ENCODE measurements at regions not wholly inside any gene's neighbourhood (a gene's known extent, or its start where the extent isn't known, plus 50 kb on each side); places are given as distances from the start of the nearest gene placed in this dataset.
"Not testable (repeated sequence)": the region's sequence is repeated elsewhere in the genome, so short reads cannot be mapped to it uniquely, and the experiment has no call there.

DNA sequence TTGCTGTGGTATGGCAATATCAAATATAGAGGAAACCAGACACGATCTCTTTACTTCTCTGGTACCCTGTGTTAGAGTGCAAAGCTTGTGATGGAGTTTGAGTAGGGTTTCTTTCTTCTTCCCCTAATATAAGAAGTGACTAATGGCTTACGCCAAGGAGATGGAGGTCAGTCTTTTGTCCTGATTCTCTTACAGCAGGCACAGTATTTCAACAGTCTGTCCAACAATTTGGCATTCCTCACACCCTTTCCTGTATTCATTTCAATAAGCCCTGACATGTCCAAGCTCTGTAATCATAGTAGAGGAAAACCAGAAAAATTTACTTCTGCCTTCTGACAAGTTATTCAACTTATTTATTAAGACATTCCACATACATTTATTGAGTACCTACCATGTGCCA is 546.2 kb downstream of the TMEM135 start:
- H3K4me3 ChIP-seq (ENCODE audit: low read depth, low read length): no peak overlapping the region
- no peaks in the 10 kb centered on the region for H3K36me3 ChIP-seq (ENCODE audit: control insufficient read depth, insufficient read depth, low read length)
- no peaks in the 10 kb centered on the region for H3K9me3 ChIP-seq (ENCODE audit: control insufficient read depth, insufficient read depth, low read length)
- no peaks in the 10 kb centered on the region for H3K4me1 ChIP-seq (ENCODE audit: control insufficient read depth, insufficient read depth, low read length)
- no peaks in the 10 kb centered on the region for H3K27me3 ChIP-seq (ENCODE audit: control insufficient read depth, insufficient read depth, low read length)
- H3K9ac ChIP-seq (ENCODE audit: low read depth, low read length): no peak overlapping the region

DNA sequence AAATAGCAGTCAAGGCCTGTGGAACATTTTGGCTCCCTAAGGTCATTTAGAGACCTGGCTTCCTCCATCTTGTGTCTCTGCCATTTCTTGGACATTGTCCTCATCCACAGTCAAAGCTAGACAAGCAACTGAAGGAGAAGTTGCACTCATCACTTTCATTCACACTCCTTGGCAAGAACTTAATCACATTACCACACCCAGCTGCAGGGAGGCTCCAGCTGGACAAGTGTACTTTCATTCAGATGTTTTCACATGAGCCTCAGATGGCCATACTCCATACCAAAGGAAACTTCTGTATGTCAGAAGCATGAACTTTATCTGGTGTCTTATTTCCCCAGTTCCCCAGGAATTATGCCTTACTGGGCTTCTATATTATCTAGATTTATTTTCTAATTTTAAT is 537.4 kb downstream of the TMEM135 start:
- H3K9ac ChIP-seq (ENCODE audit: low read depth, low read length): no peak overlapping the region
- no peaks in the 10 kb centered on the region for H3K27me3 ChIP-seq (ENCODE audit: control insufficient read depth, insufficient read depth, low read length)
- no peaks in the 10 kb centered on the region for H3K36me3 ChIP-seq (ENCODE audit: control insufficient read depth, insufficient read depth, low read length)
- no peaks in the 10 kb centered on the region for H3K9me3 ChIP-seq (ENCODE audit: control insufficient read depth, insufficient read depth, low read length)
- no peaks in the 10 kb centered on the region for H3K4me1 ChIP-seq (ENCODE audit: control insufficient read depth, insufficient read depth, low read length)
- no peak overlapping the region for H3K4me3 ChIP-seq (ENCODE audit: low read depth, low read length)

DNA sequence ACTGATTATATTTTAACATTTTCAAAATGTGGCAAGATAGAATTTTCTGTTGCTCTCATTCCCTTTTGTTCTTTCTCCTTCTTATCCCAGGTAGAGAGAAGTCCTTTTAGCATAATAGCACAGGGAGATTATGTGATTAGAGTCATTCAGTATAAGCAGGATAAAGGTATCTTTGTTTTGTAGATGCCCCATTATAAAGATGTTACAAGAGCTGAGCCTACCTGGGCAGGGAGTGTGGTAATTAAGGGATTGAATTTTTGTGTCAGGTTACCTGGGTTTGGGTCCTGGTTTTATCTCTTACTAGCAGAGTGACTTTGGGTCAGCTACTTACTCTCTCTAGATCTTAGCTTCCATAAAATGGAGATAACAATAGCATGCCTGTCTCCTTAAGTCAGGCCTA is 536.5 kb downstream of the TMEM135 start:
- Histone ChIP-seq H3K27me3 (ENCODE audit: control insufficient read depth, insufficient read depth, low read length) (no peaks in the 10 kb centered on the region), H3K4me1 (ENCODE audit: control insufficient read depth, insufficient read depth, low read length) (no peaks in the 10 kb centered on the region), H3K9me3 (ENCODE audit: control insufficient read depth, insufficient read depth, low read length) (no peaks in the 10 kb centered on the region), H3K9ac (ENCODE audit: low read depth, low read length) (no peak overlapping the region), H3K36me3 (ENCODE audit: control insufficient read depth, insufficient read depth, low read length) (no peaks in the 10 kb centered on the region), H3K4me3 (ENCODE audit: low read depth, low read length) (no peak overlapping the region)

DNA sequence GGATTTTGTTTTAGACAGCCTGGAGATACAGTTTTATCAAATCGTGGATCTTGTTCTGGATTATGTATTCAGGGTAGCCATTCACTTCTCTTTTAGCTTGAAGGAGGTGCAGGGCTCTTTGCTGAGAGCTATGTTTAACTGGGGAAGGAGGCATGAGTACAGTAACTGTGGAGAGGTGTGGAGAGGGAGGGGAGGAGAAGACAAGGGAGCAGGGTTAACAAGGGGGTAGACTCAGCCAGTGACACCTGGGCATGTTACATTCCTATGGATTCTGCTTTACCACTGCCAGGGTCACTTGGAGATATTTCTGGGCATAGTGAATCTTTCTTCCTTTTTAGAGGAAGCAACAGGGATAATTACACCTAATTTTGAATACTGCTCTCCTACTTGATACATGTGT is 536.0 kb downstream of the TMEM135 start:
- H3K27me3 ChIP-seq (ENCODE audit: control insufficient read depth, insufficient read depth, low read length): no peaks in the 10 kb centered on the region
- H3K4me1 ChIP-seq (ENCODE audit: control insufficient read depth, insufficient read depth, low read length): no peaks in the 10 kb centered on the region
- no peak overlapping the region for H3K4me3 ChIP-seq (ENCODE audit: low read depth, low read length)
- H3K9me3 ChIP-seq (ENCODE audit: control insufficient read depth, insufficient read depth, low read length): no peaks in the 10 kb centered on the region
- no peak overlapping the region for H3K9ac ChIP-seq (ENCODE audit: low read depth, low read length)
- H3K36me3 ChIP-seq (ENCODE audit: control insufficient read depth, insufficient read depth, low read length): no peaks in the 10 kb centered on the region

DNA sequence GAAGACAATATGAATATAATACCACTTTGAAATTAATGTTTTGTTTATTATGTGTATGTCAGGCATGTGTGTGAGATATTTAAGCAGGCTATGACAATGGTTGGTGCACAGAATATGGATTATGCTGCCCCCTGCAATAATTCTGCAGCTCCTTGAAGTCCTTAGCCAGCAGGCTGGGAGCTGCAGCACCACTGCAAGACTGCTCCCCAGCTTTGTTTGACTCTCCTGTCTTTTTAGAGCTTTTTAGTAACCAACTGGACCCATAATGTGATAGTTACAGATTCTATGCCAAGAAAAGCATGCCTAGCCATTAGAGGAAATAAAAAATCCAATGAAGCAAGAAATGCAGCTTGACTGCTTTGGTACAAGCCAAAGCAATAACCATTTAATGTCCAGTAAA is 535.1 kb downstream of the TMEM135 start:
- H3K9ac ChIP-seq (ENCODE audit: low read depth, low read length): no peak overlapping the region
- H3K4me3 ChIP-seq (ENCODE audit: low read depth, low read length): no peak overlapping the region
- no peaks in the 10 kb centered on the region for H3K36me3 ChIP-seq (ENCODE audit: control insufficient read depth, insufficient read depth, low read length)
- no peaks in the 10 kb centered on the region for H3K27me3 ChIP-seq (ENCODE audit: control insufficient read depth, insufficient read depth, low read length)
- no peaks in the 10 kb centered on the region for H3K4me1 ChIP-seq (ENCODE audit: control insufficient read depth, insufficient read depth, low read length)
- H3K9me3 ChIP-seq (ENCODE audit: control insufficient read depth, insufficient read depth, low read length): no peaks in the 10 kb centered on the region

DNA sequence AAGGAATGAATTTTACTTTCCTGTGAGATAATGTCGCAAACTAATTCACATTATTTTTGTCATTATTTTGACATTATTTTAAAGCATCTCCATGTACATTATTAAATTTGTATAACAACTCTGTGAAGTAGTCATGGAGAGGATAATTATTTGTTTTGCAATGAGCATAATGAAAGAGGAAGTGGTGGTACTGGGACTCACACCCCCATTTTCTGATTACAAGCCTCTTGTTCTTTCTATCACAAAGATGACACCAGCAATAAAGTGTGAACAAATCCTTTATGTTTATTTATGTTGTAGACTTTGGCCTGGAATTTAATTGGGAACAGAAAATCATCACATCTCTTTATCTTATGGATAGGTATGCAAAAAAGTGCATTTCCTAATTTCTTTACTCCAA is 522.6 kb downstream of the TMEM135 start:
- H3K27me3 ChIP-seq (ENCODE audit: control insufficient read depth, insufficient read depth, low read length): no peaks in the 10 kb centered on the region
- no peaks in the 10 kb centered on the region for H3K9me3 ChIP-seq (ENCODE audit: control insufficient read depth, insufficient read depth, low read length)
- H3K9ac ChIP-seq (ENCODE audit: low read depth, low read length): no peak overlapping the region
- no peaks in the 10 kb centered on the region for H3K36me3 ChIP-seq (ENCODE audit: control insufficient read depth, insufficient read depth, low read length)
- no peak overlapping the region for H3K4me3 ChIP-seq (ENCODE audit: low read depth, low read length)
- no peaks in the 10 kb centered on the region for H3K4me1 ChIP-seq (ENCODE audit: control insufficient read depth, insufficient read depth, low read length)

DNA sequence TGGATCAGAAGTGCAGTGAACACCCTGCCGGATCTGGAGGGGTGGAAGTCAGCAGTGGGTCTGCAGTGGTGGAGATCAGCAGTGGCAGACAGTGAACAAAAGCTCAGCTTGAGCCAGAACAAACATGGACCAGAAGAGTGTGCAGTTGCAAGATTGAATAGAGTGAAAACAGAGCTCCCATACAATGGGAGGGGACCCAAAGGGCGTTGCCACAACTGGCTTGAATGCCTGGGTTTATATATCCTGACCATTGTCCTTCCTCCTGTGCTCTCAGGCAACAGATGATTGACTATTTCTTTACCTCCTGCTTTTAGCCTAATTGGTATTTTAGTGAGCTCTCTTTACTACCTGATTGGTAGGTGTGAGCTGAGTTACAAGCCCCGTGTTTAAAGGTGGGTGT is 522.1 kb downstream of the TMEM135 start:
- H3K27me3 ChIP-seq (ENCODE audit: control insufficient read depth, insufficient read depth, low read length); H3K36me3 ChIP-seq (ENCODE audit: control insufficient read depth, insufficient read depth, low read length); H3K4me1 ChIP-seq (ENCODE audit: control insufficient read depth, insufficient read depth, low read length); H3K9me3 ChIP-seq (ENCODE audit: control insufficient read depth, insufficient read depth, low read length); H3K9ac ChIP-seq (ENCODE audit: low read depth, low read length); H3K4me3 ChIP-seq (ENCODE audit: low read depth, low read length): not testable (repeated sequence)

DNA sequence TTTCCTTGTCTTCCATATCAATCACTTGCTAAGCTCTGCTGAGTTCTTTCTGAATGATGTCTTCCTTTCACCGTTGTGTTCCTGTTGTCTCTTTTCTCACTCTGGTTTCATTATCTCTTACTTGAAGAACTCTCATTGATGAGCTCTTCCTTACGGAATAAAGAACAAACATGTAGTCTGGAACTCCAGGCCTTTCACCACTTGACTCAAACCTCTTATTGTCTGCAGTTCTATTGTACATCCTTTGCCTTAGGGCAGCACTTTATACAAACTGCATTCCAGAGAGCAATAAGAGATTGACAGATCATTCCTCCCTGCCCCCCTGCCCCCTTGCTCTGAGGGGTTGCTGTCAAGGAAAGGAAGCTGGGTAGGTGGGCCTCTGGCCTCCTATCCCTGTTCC is 517.4 kb downstream of the TMEM135 start:
- Histone ChIP-seq H3K9ac (ENCODE audit: low read depth, low read length) (no peak overlapping the region), H3K4me1 (ENCODE audit: control insufficient read depth, insufficient read depth, low read length) (no peaks in the 10 kb centered on the region), H3K27me3 (ENCODE audit: control insufficient read depth, insufficient read depth, low read length) (no peaks in the 10 kb centered on the region), H3K4me3 (ENCODE audit: low read depth, low read length) (no peak overlapping the region), H3K36me3 (ENCODE audit: control insufficient read depth, insufficient read depth, low read length) (no peaks in the 10 kb centered on the region), H3K9me3 (ENCODE audit: control insufficient read depth, insufficient read depth, low read length) (no peaks in the 10 kb centered on the region)

DNA sequence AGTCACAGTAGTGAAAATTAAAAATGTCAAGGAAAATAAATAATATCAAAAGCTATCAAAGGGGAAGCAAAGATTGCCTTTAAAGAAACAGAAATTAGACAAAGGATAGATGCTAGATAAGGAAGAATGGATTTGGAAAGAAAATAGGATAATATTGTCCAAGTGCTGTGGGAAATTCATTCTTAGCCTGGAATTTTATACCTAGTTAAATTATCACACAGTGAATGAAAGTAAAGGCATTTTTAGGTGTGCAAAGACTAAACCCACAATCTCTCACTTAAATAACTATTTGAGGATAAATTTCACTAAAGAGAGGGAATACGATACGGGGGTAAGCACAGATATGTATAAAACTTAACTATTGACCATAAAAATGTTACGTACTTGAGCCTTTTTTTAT is 511.1 kb downstream of the TMEM135 start:
- H3K9ac ChIP-seq (ENCODE audit: low read depth, low read length): no peak overlapping the region
- no peaks in the 10 kb centered on the region for H3K27me3 ChIP-seq (ENCODE audit: control insufficient read depth, insufficient read depth, low read length)
- H3K4me3 ChIP-seq (ENCODE audit: low read depth, low read length): no peak overlapping the region
- H3K36me3 ChIP-seq (ENCODE audit: control insufficient read depth, insufficient read depth, low read length): no peaks in the 10 kb centered on the region
- peaks cover 1% of the 10 kb centered on the region for H3K9me3 ChIP-seq (ENCODE audit: control insufficient read depth, insufficient read depth, low read length)
- no peaks in the 10 kb centered on the region for H3K4me1 ChIP-seq (ENCODE audit: control insufficient read depth, insufficient read depth, low read length)

DNA sequence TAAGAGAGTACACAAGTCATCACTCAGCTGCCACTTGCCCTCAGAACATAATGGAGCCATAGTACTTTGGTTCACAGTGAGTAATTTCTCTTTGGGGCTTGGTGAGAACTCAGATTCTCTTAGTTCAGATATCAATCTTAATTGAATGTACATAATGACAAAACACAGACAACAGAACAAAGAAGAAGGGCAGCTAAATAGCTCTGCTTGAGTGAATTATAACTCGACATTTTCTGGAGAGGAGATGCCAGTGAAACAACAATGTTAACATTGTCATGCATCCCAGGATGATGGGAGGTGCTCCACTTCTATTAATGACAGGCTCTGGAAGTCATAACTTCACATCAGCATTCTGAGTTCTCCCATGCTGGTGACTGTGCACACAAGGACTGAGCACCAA is 508.1 kb downstream of the TMEM135 start:
- Histone ChIP-seq H3K9me3 (ENCODE audit: control insufficient read depth, insufficient read depth, low read length) (peaks cover 17% of the 10 kb centered on the region), H3K36me3 (ENCODE audit: control insufficient read depth, insufficient read depth, low read length) (no peaks in the 10 kb centered on the region), H3K4me3 (ENCODE audit: low read depth, low read length) (no peak overlapping the region)

DNA sequence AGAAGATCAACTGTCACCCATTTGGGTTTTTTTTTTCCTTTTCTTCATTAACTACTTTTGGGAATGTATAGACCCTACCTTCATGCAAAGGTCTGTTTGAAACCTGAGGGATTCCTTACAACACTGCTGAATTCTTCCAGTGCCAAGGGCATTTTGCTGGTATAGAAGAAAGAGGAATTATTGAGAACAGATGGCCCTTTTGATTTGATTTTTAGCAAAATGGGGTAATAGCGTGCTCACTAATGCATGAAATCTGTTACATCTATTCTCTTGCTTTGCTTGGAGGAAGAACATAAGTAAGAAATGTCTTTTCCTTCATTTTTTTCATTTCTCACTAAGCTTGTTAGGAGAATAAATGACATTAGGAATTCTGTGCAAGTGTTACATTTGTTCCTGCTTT is 501.9 kb downstream of the TMEM135 start:
- H3K9me3 ChIP-seq (ENCODE audit: control insufficient read depth, insufficient read depth, low read length): peaks cover 17% of the 10 kb centered on the region
- no peaks in the 10 kb centered on the region for H3K4me1 ChIP-seq (ENCODE audit: control insufficient read depth, insufficient read depth, low read length)
- no peaks in the 10 kb centered on the region for H3K27me3 ChIP-seq (ENCODE audit: control insufficient read depth, insufficient read depth, low read length)
- no peak overlapping the region for H3K9ac ChIP-seq (ENCODE audit: low read depth, low read length)
- no peak overlapping the region for H3K4me3 ChIP-seq (ENCODE audit: low read depth, low read length)
- H3K36me3 ChIP-seq (ENCODE audit: control insufficient read depth, insufficient read depth, low read length): no peaks in the 10 kb centered on the region

More for the DNA sequence above, 508.1 kb downstream of the TMEM135 start:
- no peak overlapping the region for H3K9ac ChIP-seq (ENCODE audit: low read depth, low read length)
- H3K27me3 ChIP-seq (ENCODE audit: control insufficient read depth, insufficient read depth, low read length): no peaks in the 10 kb centered on the region
- H3K4me1 ChIP-seq (ENCODE audit: control insufficient read depth, insufficient read depth, low read length): no peaks in the 10 kb centered on the region

DNA sequence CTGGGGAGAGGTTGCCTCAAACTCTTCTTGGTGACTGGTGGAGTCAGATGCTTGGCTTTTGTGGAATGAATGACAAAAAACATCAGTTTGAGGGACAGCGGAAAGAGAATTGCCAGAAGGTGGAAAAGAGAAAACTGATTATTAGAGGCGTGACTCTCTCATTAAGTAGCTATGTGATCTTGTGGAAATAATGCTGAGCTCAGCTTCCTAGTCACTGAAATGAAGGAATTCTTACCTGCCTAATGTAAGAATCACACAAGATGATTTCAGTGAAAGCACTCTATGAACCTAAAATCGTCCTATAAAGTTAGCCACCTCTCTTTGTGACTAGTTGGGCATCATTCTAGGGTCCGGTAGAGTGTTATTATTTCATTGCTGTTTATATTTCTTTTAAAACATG is 498.8 kb downstream of the TMEM135 start:
- no peaks in the 10 kb centered on the region for H3K4me1 ChIP-seq (ENCODE audit: control insufficient read depth, insufficient read depth, low read length)
- H3K4me3 ChIP-seq (ENCODE audit: low read depth, low read length): no peak overlapping the region
- no peaks in the 10 kb centered on the region for H3K36me3 ChIP-seq (ENCODE audit: control insufficient read depth, insufficient read depth, low read length)
- H3K27me3 ChIP-seq (ENCODE audit: control insufficient read depth, insufficient read depth, low read length): no peaks in the 10 kb centered on the region
- H3K9me3 ChIP-seq (ENCODE audit: control insufficient read depth, insufficient read depth, low read length): no peaks in the 10 kb centered on the region
- H3K9ac ChIP-seq (ENCODE audit: low read depth, low read length): no peak overlapping the region

DNA sequence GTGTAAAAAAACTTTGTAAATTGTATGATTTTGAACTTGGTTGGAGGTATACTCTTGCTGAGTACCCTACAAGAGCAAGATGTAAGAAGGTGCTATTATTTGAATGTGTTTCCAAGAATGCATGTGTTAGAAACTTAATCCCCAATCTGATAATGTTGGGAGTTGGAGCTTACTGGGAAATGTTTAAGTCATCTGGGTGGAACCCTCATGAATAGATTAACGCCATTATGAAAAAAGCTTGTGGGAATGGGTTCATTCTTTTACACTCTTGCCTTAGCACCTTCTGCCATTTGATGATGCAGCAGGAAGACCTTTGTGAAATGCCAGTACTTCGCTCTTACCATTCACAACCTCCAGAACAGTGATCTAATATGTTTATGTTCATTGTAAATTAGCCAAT is 498.3 kb downstream of the TMEM135 start:
- Histone ChIP-seq H3K36me3 (ENCODE audit: control insufficient read depth, insufficient read depth, low read length) (no peaks in the 10 kb centered on the region), H3K9me3 (ENCODE audit: control insufficient read depth, insufficient read depth, low read length) (no peaks in the 10 kb centered on the region), H3K4me1 (ENCODE audit: control insufficient read depth, insufficient read depth, low read length) (no peaks in the 10 kb centered on the region), H3K4me3 (ENCODE audit: low read depth, low read length) (no peak overlapping the region), H3K9ac (ENCODE audit: low read depth, low read length) (no peak overlapping the region), H3K27me3 (ENCODE audit: control insufficient read depth, insufficient read depth, low read length) (no peaks in the 10 kb centered on the region)

Data from iPS-15b (cell line).